ENCODE measurements at regions not wholly inside any gene's neighbourhood (a gene's known extent, or its start where the extent isn't known, plus 50 kb on each side); places are given as distances from the start of the nearest gene placed in this dataset.

DNA sequence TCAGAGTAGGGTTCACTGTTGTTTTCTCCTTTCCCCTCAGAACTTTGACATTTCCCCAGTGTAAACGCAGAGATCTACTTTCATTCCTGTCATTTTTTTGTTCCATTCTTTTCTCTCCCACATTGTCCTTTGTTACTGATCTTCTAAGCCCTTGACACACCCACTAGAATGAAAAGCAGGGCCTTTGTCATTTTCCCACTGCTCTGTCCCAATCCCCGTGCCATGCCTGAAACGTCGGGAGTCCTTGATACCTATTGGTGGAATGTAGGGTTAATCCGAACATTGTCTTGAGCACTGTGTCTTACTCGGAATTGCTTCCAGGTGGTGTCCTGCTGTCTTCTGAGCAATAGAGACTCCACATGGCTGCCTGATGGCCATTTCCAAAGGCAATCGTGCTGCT lies 887.1 kb upstream of the FRG1 start:
- TF ChIP-seq, protein P1, sequence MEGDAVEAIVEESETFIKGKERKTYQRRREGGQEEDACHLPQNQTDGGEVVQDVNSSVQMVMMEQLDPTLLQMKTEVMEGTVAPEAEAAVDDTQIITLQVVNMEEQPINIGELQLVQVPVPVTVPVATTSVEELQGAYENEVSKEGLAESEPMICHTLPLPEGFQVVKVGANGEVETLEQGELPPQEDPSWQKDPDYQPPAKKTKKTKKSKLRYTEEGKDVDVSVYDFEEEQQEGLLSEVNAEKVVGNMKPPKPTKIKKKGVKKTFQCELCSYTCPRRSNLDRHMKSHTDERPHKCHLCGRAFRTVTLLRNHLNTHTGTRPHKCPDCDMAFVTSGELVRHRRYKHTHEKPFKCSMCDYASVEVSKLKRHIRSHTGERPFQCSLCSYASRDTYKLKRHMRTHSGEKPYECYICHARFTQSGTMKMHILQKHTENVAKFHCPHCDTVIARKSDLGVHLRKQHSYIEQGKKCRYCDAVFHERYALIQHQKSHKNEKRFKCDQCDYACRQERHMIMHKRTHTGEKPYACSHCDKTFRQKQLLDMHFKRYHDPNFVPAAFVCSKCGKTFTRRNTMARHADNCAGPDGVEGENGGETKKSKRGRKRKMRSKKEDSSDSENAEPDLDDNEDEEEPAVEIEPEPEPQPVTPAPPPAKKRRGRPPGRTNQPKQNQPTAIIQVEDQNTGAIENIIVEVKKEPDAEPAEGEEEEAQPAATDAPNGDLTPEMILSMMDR (IDR thresholded peaks at IDR 0.05; ENCODE audit: low read length): no peak
- TF ChIP-seq EZH2 (optimal IDR thresholded peaks at IDR 0.05; ENCODE audit: low read depth, low read length): no peak
- no peak for TF ChIP-seq EZH2phosphoT487 (IDR thresholded peaks at IDR 0.05; ENCODE audit: low read length)
